Calu3 (cell line): ENCODE measurements at regions not wholly inside any gene's neighbourhood (a gene's known extent, or its start where the extent isn't known, plus 50 kb on each side); places are given as distances from the start of the nearest gene placed in this dataset.

ENCODE experiments used
- BruUV-seq: library from RNA; stranded (reverse); fragments of 400-500 nt; replicated peaks from 2 replicates; lab custom pipeline; 2021; lab: Mats Ljungman, UMichigan
- CTCF ChIA-PET: fragments of 300-600 bp; sonication (Branson Sonifier 250); formaldehyde crosslinking; loops from one replicate; lab custom pipeline; 2022; ENCODE audit warnings: antibody characterized with exemption; lab: Charles Lee
- DNase-seq: peaks from one replicate; pipeline ENCODE4 v3.0.0; 2022
- H3K27ac Mint-ChIP-seq: one replicate; pipeline ENCODE4 v1.8.0; 2022; ENCODE audit warnings: mixed read lengths; ENCODE audit not compliant: unreplicated experiment
- H3K27me3 Mint-ChIP-seq: one replicate; pipeline ENCODE4 v1.8.0; 2022; ENCODE audit warnings: mixed read lengths; ENCODE audit not compliant: unreplicated experiment
- H3K36me3 Mint-ChIP-seq: one replicate; pipeline ENCODE4 v1.8.0; 2022; ENCODE audit warnings: mild to moderate bottlenecking, moderate library complexity, mixed read lengths; ENCODE audit not compliant: insufficient read depth, unreplicated experiment
- H3K4me1 Mint-ChIP-seq: one replicate; pipeline ENCODE4 v1.8.0; 2022; ENCODE audit warnings: mild to moderate bottlenecking, low read depth, mixed read lengths; ENCODE audit not compliant: unreplicated experiment
- H3K4me3 Mint-ChIP-seq: one replicate; pipeline ENCODE4 v1.8.0; 2022; ENCODE audit warnings: mild to moderate bottlenecking, low read depth, moderate library complexity, mixed read lengths; ENCODE audit not compliant: unreplicated experiment
- H3K9me3 Mint-ChIP-seq: one replicate; pipeline ENCODE4 v1.8.0; 2022; ENCODE audit warnings: low read depth, mixed read lengths; ENCODE audit not compliant: unreplicated experiment
- CTCF ChIP-seq: fragments of 200-600 bp; IDR thresholded peaks from one replicate; pipeline ENCODE4 v1.8.0; 2022; ENCODE audit warnings: antibody characterized with exemption; ENCODE audit not compliant: unreplicated experiment
- intact Hi-C: fragments of 100-400 bp; cut with micrococcal nuclease; formaldehyde crosslinking; loops from one replicate; pipeline ENCODE4 v1.10.0; 2022; ENCODE audit not compliant: unreplicated experiment

- DNase-seq, result no peak
- Mint-ChIP-seq H3K36me3 (no peaks in the 10 kb centered on the region), H3K27ac (no peak overlapping the region), H3K27me3 (no peaks in the 10 kb centered on the region), H3K4me1 (peaks cover 18% of the 10 kb centered on the region), H3K9me3 (no peaks in the 10 kb centered on the region), H3K4me3 (no peak overlapping the region)
- no TSS peak for BruUV-seq
- no peak for TF ChIP-seq CTCF
- intact Hi-C loops, result no loop called here
- CTCF ChIA-PET, result interaction anchor here (0.9 kb wide), 1 partner anchor 303 kb away, joined by 3 read pairs; no protein-coding TSS in a partner anchor
These were observed 70.2 kb upstream of the ANK3 start for GRCh38 chr10:60459701-60460457.

GRCh38 chr10:60456053-60456452 is 66.4 kb upstream of the ANK3 start:
- intact Hi-C loops, result no loop called here
- peaks cover 15% of the 10 kb centered on the region for H3K4me1 Mint-ChIP-seq
- no peak overlapping the region for H3K4me3 Mint-ChIP-seq
- no peak for TF ChIP-seq CTCF
- no peak overlapping the region for H3K27ac Mint-ChIP-seq
- no peaks in the 10 kb centered on the region for H3K27me3 Mint-ChIP-seq
- no peaks in the 10 kb centered on the region for H3K9me3 Mint-ChIP-seq
- DNase-seq, result no peak
- no TSS peak for BruUV-seq
- CTCF ChIA-PET, result no interaction called here
- no peaks in the 10 kb centered on the region for H3K36me3 Mint-ChIP-seq

- CTCF ChIA-PET, result no interaction called here
- H3K27me3 Mint-ChIP-seq, result no peaks in the 10 kb centered on the region
- H3K27ac Mint-ChIP-seq, result no peak overlapping the region
- peaks cover 15% of the 10 kb centered on the region for H3K4me1 Mint-ChIP-seq
- TF ChIP-seq CTCF, result no peak
- BruUV-seq, result no TSS peak
- intact Hi-C loops, result no loop called here
- no peaks in the 10 kb centered on the region for H3K36me3 Mint-ChIP-seq
- H3K4me3 Mint-ChIP-seq, result no peak overlapping the region
- no peaks in the 10 kb centered on the region for H3K9me3 Mint-ChIP-seq
- no peak for DNase-seq
These were observed 64.7 kb upstream of the ANK3 start for GRCh38 chr10:60454336-60454735.

- Mint-ChIP-seq H3K27ac (no peak overlapping the region), H3K36me3 (no peaks in the 10 kb centered on the region), H3K27me3 (no peaks in the 10 kb centered on the region), H3K9me3 (no peaks in the 10 kb centered on the region), H3K4me3 (no peak overlapping the region), H3K4me1 (peaks cover 23% of the 10 kb centered on the region)
- no peak for DNase-seq
- CTCF ChIA-PET, result interaction anchor here (0.8 kb wide), 1 partner anchor 202 kb away, joined by 3 read pairs; no protein-coding TSS in a partner anchor
- intact Hi-C loops, result no loop called here
- no TSS peak for BruUV-seq
- TF ChIP-seq CTCF, result no peak
These were observed 63.4 kb upstream of the ANK3 start for GRCh38 chr10:60453036-60453435.
